Stomach (tissue), 4 donors: ENCODE measurements at regions not wholly inside any gene's neighbourhood (a gene's known extent, or its start where the extent isn't known, plus 50 kb on each side); places are given as distances from the start of the nearest gene placed in this dataset.

ENCODE experiments used
- CTCF ChIP-seq, 7 experiments: fragments of 450-650 bp in 4 of 7; fragments of 200-600 bp in 3 of 7; sonication (generic) in 3 of 7; IDR thresholded peaks; one replicate each; pipeline ENCODE4 v1.5.1; 2016 to 2019; ENCODE audit warnings: antibody characterized with exemption in 7 of 7, control low read depth in 2 of 7, mild to moderate bottlenecking in 1 of 7
- POLR2AphosphoS5 ChIP-seq, 3 donors: sonication (generic); formaldehyde crosslinking; IDR thresholded peaks; one replicate each; pipeline ENCODE4 v1.6.1; 2016; ENCODE audit warnings: antibody characterized with exemption in 3 of 3

- TF ChIP-seq CTCF (IDR thresholded peaks at IDR 0.05) (no peak), POLR2AphosphoS5 (IDR thresholded peaks at IDR 0.05) (no peak)
These were observed 344.9 kb downstream of the CYRIA start for GRCh38 chr2:16320716-16321115.
